GM12872 (cell line): ENCODE measurements at regions not wholly inside any gene's neighbourhood (a gene's known extent, or its start where the extent isn't known, plus 50 kb on each side); places are given as distances from the start of the nearest gene placed in this dataset.
A peak's percentile ranks its signal among the peaks of the same experiment; 100 is the strongest.

Source experiments
- CTCF ChIP-seq: IDR thresholded peaks from 3 replicates; pipeline ENCODE4 v1.5.1; 2011; ENCODE audit warnings: low read depth, mild to moderate bottlenecking, low read length, moderate library complexity; ENCODE audit not compliant: insufficient read depth

DNA sequence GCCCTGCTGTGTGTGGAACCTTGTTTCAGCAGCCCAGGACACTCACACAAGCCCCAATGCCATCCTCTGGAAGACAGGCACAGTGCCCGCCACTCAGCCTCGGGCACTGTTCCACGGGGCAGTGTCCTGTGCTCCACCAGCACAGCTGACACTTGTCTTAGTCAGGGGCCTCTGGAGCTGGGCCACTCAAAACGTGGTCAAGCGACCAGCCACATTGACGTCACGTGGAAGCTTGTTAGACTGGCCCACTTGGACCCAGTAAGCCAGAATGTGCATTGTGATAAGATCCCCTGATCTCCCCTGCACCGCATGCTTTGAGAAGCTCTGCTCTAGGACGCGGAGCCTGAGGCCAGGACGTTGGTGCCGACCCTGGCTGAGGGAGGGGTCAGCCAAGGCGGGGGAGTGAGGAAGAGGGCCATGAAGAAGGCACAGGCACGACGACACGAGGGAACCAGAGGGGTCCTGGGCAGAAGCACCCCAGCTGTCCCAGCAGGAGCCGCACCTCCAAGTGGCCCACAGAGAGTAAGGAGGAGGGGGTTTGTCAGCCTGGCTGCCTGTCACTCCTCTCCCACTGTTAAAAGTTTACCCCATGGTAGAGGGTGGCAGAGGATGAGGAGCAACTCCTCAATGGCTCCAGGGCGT is 64.6 kb downstream of the LINC01488 start:
- no peak for TF ChIP-seq CTCF

DNA sequence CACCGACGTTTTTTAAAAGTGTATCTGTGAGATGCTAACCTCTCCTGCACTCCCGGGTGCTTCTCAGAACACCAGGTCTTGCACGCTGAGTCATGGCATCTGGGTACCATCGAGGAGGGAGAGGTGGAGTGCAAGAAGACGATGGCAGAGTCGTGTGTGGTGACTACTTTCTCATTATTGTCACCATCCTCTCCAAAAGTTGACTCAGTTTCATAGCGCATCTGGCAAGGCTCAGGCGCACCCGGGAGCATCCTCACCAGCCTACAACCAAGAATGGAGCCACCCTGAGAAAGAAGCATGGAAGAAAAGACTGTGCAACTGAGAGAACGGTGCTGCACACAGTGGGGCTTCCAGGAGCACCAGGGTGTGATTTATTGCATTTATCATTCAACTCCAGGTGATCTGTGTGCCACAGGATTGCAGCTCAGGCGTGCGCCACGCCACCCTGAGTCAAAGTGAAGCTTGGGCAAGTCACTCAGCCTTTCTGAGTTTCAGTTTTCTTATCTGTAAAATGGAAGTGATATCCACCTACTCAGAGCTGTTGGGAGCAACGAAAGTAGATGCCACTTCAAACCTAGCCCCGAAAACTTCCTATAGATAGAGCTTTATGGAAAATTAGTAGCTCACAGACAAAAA is 65.4 kb downstream of the LINC01488 start:
- 0 out of 3 replicates have a peak, but pooled peaks have one; percentile 8 for TF ChIP-seq CTCF

DNA sequence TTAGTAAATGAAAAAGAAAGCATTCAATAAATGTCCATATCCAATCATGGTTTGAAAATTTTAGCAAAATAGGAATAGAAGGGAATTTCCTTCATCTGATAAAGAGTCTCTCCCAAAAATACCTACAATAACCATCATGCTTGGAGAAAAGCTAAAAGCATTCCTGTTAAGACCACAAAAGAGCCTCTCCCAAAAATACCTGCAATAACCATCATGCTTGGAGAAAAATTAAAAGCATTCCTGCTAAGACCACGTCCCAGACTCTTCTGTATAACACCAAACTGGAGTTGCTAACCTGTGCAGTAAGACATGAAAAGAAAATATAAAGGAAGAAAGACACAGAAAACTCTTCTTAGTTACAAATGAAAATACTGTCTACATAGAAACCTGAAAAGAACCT is 69.4 kb downstream of the LINC01488 start:
- no peak for TF ChIP-seq CTCF

DNA sequence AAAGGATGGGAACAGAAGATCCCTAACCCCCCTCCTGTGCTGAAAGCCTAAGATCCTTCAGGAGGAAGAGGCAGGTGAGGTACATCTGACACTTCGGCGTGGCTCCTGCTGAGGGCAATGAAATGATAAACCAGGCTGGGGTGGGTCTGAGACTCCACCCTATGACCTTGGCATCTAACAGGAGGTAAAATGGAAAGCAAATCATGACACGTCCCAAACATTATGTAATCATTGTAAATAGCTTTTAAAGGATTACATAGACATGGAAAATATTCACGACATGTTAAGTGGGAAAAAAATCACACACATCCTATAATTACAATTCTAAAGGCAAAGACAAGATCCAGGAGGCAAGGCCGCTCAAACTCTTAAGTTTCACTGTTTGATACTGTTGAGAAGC is 70.5 kb downstream of the LINC01488 start:
- TF ChIP-seq CTCF = no peak

- TF ChIP-seq CTCF = no peak
These were observed 71.5 kb downstream of the LINC01488 start for GRCh38 chr11:69552951-69553350.

- TF ChIP-seq CTCF = no peak
These were observed 72.2 kb downstream of the LINC01488 start for GRCh38 chr11:69553416-69554357.

- no peak for TF ChIP-seq CTCF
These were observed 73.4 kb downstream of the LINC01488 start for GRCh38 chr11:69554849-69555248.
